Stomach (tissue), 8 donors: ENCODE measurements at regions not wholly inside any gene's neighbourhood (a gene's known extent, or its start where the extent isn't known, plus 50 kb on each side); places are given as distances from the start of the nearest gene placed in this dataset.

ENCODE experiments used
- DNase-seq, 2 donors: peaks; one replicate each; pipeline versions ENCODE4 v3.0.0 to v3.0.0-alpha.2; 2013 to 2019
- H3K27ac ChIP-seq, 5 donors: fragments of 200-600 bp in 4 of 5; sonication (generic) in 4 of 5; one replicate each; pipeline ENCODE4 v1.5.1; 2013 to 2019; ENCODE audit warnings: mild to moderate bottlenecking in 1 of 5, moderate library complexity in 1 of 5
- H3K27me3 ChIP-seq, 3 donors: fragments of 200-600 bp; sonication (generic); one replicate each; pipeline ENCODE4 v1.5.1; 2017 to 2019; ENCODE audit warnings: mixed run types in 1 of 3
- H3K36me3 ChIP-seq, 4 donors: fragments of 200-600 bp; sonication (generic); 1 replicate in 3 of 4; 2 replicates in 1 of 4; pipeline ENCODE4 v1.5.1; 2016 to 2019
- H3K4me1 ChIP-seq, 4 donors: fragments of 200-600 bp; sonication (generic); one replicate each; pipeline ENCODE4 v1.5.1; 2016 to 2019
- H3K4me3 ChIP-seq, 4 donors: fragments of 200-600 bp; sonication (generic) in 3 of 4; one replicate each; pipeline ENCODE4 v1.5.1; 2016 to 2019; ENCODE audit warnings: mild to moderate bottlenecking in 1 of 4
- H3K9me3 ChIP-seq, 4 donors: fragments of 200-600 bp; sonication (generic); one replicate each; pipeline ENCODE4 v1.5.1; 2016 to 2019
- EP300 ChIP-seq: sonication (generic); formaldehyde crosslinking; IDR thresholded peaks from one replicate; pipeline ENCODE4 v1.6.1; 2017; ENCODE audit warnings: antibody characterized with exemption
- POLR2A ChIP-seq, 4 donors: fragments of 450-650 bp; IDR thresholded peaks; one replicate each; pipeline ENCODE4 v1.6.1; 2016; ENCODE audit warnings: antibody characterized with exemption in 4 of 4, control low read depth in 2 of 4, mild to moderate bottlenecking in 1 of 4, moderate library complexity in 1 of 4
- POLR2AphosphoS5 ChIP-seq, 3 donors: sonication (generic); formaldehyde crosslinking; IDR thresholded peaks; one replicate each; pipeline ENCODE4 v1.6.1; 2016; ENCODE audit warnings: antibody characterized with exemption in 3 of 3
- WGBS, 5 donors: extraction: QIAGEN DNeasy Blood & Tissue Kit in 3 of 5; methylation state at CpG; one replicate each; pipeline versions ENCODE4 v1.1.5 to v1.1.7; 2013 to 2018; 5-methylcytosine and 5-hydroxymethylcytosine counted together
- intact Hi-C: fragments of 100-400 bp; cut with DNase I; formaldehyde crosslinking; loops from one replicate; pipeline ENCODE4 v1.15.1; 2023; ENCODE audit warnings: low total_unique reads
- TF ChIP-seq, protein P1 (sequence below), 7 experiments: fragments of 450-650 bp in 4 of 7; fragments of 200-600 bp in 3 of 7; sonication (generic) in 3 of 7; IDR thresholded peaks; one replicate each; pipeline ENCODE4 v1.5.1; 2016 to 2019; ENCODE audit warnings: antibody characterized with exemption in 7 of 7, control low read depth in 2 of 7, mild to moderate bottlenecking in 1 of 7
- donor health status: healthy with polysubstance abuse.
- donor health status: Bipolar disorder and iron deficiency.
- donor health status: healthy.

DNA sequence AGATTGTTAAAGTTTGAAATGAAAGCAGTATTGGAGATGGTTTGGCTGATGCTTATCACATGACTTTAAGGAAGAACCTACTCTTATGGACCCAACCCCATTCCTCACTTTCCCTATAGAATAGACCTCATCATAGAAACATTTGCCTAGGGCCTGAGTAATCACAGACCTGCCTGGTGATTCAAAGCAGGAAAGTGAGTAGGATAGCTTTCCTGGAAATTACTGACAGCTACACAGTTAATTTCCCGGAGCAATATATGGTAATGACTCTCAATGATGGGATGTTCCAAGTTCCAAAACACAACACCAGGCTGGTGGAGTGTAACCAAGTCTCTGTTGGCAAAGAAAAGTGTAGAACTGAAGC is 233.8 kb downstream of the SIM1 start:
- 74 to 88% (median 80%) methylated on average over 1 of the region's 1 CpG for whole genome bisulfite sequencing, 5 donors
- Histone ChIP-seq H3K36me3 (no peaks in the 10 kb centered on the region), H3K4me1 (peaks cover 3 to 12% (median 8%) of the 10 kb centered on the region in 4 donors), H3K27me3 (no peaks in the 10 kb centered on the region), H3K27ac (no peak overlapping the region), H3K4me3 (no peak overlapping the region), H3K9me3 (no peaks in the 10 kb centered on the region)
- TF ChIP-seq, protein P1, sequence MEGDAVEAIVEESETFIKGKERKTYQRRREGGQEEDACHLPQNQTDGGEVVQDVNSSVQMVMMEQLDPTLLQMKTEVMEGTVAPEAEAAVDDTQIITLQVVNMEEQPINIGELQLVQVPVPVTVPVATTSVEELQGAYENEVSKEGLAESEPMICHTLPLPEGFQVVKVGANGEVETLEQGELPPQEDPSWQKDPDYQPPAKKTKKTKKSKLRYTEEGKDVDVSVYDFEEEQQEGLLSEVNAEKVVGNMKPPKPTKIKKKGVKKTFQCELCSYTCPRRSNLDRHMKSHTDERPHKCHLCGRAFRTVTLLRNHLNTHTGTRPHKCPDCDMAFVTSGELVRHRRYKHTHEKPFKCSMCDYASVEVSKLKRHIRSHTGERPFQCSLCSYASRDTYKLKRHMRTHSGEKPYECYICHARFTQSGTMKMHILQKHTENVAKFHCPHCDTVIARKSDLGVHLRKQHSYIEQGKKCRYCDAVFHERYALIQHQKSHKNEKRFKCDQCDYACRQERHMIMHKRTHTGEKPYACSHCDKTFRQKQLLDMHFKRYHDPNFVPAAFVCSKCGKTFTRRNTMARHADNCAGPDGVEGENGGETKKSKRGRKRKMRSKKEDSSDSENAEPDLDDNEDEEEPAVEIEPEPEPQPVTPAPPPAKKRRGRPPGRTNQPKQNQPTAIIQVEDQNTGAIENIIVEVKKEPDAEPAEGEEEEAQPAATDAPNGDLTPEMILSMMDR (IDR thresholded peaks at IDR 0.05), result no peak
- TF ChIP-seq POLR2A (IDR thresholded peaks at IDR 0.05) (no peak), POLR2AphosphoS5 (IDR thresholded peaks at IDR 0.05) (no peak), EP300 (no peak)
- no peak for DNase-seq
- intact Hi-C loops, result no loop called here

DNA sequence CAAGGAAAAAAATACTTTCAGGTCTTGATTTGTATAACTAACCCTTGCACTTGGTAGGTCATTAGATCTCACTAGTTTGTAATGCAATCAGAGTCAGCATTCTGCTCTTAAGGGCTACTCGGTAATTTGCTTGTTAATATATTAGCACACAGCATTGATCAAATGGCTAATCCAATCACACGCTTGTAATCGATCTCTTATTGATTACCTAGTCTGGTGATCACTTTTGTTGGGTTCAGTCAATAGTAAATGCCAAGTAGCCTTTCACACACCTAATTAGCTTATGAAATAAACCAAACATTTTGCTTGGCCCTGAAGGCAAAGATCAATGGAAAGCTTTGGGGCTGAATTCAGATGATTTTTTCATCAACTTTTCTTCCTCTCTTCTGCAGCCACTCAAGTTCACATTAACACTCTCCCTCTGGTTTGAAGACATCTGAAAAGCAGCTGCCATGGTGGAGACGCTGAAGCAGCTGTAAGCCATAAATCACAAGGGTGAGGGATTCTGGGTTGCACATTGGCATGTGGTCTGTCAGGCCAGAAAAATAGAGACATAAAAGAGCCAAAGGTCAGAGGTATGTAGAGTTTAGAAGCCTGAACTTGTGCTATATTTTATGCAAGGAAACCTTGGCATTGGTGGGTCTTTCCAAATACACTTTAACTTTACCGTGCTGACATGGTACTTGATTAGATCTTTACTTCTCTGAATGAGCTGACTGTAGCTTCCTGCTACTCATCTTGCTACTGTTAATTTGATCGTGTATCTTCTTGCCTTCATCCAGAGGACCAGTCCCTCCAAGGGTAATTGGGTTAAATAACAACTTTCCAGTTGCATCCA is 234.4 kb downstream of the SIM1 start:
- no peak for DNase-seq
- 81 to 87% (median 85%) methylated on average over 6 of the region's 6 CpGs for WGBS, 5 donors
- peaks cover 3 to 12% (median 8%) of the 10 kb centered on the region in 4 donors for H3K4me1 ChIP-seq
- H3K4me3 ChIP-seq, result no peak overlapping the region
- no peaks in the 10 kb centered on the region for H3K36me3 ChIP-seq
- intact Hi-C loops, result no loop called here
- TF ChIP-seq EP300, result no peak
- TF ChIP-seq POLR2AphosphoS5 (IDR thresholded peaks at IDR 0.05), result no peak
- TF ChIP-seq, protein P1 (IDR thresholded peaks at IDR 0.05), result no peak
- TF ChIP-seq POLR2A (IDR thresholded peaks at IDR 0.05), result no peak
- H3K9me3 ChIP-seq, result no peaks in the 10 kb centered on the region
- H3K27ac ChIP-seq, result no peak overlapping the region
- H3K27me3 ChIP-seq, result no peaks in the 10 kb centered on the region

DNA sequence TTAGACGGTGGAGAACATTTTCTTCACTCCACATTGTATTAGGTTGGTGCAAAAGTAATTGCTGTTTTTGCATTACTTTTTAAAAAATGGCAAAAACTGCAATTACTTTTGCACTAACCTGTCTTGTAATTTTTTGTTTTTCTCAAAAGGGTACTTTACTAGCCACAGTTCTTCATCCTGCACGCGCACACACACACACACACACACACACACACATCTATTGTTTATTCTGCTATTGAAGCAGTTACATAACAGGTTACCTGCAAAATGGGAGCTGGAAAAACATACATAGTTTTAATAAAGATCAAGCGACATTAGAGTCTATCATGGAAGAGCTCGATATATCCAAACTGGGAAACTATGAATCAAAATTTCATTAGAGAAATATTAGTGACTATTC is 235.2 kb downstream of the SIM1 start:
- Histone ChIP-seq H3K4me3 (peak overlapping the region; percentile 43 to 46 (median 44)), H3K4me1 (peaks cover 3 to 12% (median 8%) of the 10 kb centered on the region in 4 donors), H3K36me3 (no peaks in the 10 kb centered on the region), H3K9me3 (no peaks in the 10 kb centered on the region), H3K27ac (peak overlapping the region in 2 of 5 donors; percentile 11 to 56), H3K27me3 (no peaks in the 10 kb centered on the region)
- WGBS, 5 donors, result 36 to 65% (median 47%) methylated on average over 5 of the region's 5 CpGs
- DNase-seq, result peak in 1 of 2 donors; percentile 51
- intact Hi-C loops, result no loop called here
- TF ChIP-seq, protein P1 (IDR thresholded peaks at IDR 0.05), result no peak
- TF ChIP-seq EP300 (no peak), POLR2A (IDR thresholded peaks at IDR 0.05) (no peak), POLR2AphosphoS5 (IDR thresholded peaks at IDR 0.05) (no peak)

DNA sequence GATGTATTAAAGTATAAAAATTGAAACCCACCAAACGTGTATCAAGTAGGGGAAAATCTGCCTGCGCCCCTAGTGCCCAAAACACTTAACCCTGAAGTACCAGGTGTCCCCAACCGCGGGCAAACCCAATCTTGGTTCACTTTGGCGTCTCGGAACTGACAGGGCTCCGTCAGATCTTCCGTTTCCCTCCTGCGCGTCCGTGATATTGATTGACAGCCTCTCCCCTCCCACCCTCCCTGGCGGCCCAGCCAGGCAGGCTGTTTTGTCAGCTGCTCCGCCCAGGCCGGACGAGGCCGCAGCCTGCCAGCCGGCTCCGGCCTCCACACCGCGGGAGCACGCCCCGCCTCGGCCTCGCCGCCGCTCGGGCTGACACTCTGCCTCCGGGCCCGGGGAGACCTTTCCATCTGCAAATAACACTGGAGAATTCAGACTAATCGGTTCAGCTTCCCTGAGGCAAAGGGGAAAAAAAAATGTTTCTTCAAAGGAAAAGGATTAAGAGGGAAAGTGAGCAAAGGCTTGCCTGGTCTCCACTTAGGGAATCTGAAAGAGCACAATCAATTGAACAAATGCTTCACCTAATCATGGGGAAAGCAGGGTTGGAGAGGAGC is 234.9 kb upstream of the MCHR2 start:
- peak overlapping the region in 2 of 5 donors; percentile 11 to 56 for H3K27ac ChIP-seq
- peak in 1 of 3 donors; percentile 9 for TF ChIP-seq POLR2AphosphoS5 (IDR thresholded peaks at IDR 0.05)
- TF ChIP-seq POLR2A (IDR thresholded peaks at IDR 0.05), result no peak
- TF ChIP-seq, protein P1 (IDR thresholded peaks at IDR 0.05), result no peak
- TF ChIP-seq EP300, result no peak
- 0 to 1% (median 1%) methylated on average over 17 to 30 of the region's 30 CpGs for WGBS, 5 donors
- peak; percentile 75 to 84 for DNase-seq
- peak overlapping the region; percentile 43 to 46 (median 44) for H3K4me3 ChIP-seq
- H3K4me1 ChIP-seq, result peaks cover 3 to 12% (median 8%) of the 10 kb centered on the region in 4 donors
- H3K36me3 ChIP-seq, result no peaks in the 10 kb centered on the region
- intact Hi-C loops, result no loop called here
- no peaks in the 10 kb centered on the region for H3K9me3 ChIP-seq
- no peaks in the 10 kb centered on the region for H3K27me3 ChIP-seq
